ENCODE measurements at regions not wholly inside any gene's neighbourhood (a gene's known extent, or its start where the extent isn't known, plus 50 kb on each side); places are given as distances from the start of the nearest gene placed in this dataset.

DNA sequence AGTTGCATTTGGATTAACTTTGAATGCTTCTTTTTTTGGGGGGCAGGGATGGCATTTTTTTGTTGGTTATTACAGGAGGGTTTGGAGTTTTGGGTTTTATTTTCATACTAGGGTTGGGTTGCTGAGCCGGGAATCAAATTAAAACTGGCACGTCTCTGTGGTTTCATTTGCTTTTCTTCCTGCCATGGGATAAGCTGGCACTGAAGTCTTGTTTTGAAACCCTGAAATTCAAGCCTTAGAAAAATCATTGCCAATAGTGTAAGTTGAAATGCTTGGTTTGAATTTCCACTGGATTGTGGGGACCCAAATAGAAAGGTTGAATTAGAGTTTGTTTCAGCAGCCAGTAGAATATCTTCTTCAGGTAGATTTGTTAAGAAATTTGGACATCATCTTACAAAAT is 193.1 kb upstream of the DCBLD2 start:
- Mint-ChIP-seq H3K27me3 (peaks cover 3% of the 10 kb centered on the region), H3K9me3 (no peaks in the 10 kb centered on the region), H3K27ac (no peak overlapping the region), H3K36me3 (no peaks in the 10 kb centered on the region), H3K4me1 (ENCODE audit: unreplicated experiment) (no peaks in the 10 kb centered on the region), H3K4me3 (no peak overlapping the region)
- TF ChIP-seq, protein P1, sequence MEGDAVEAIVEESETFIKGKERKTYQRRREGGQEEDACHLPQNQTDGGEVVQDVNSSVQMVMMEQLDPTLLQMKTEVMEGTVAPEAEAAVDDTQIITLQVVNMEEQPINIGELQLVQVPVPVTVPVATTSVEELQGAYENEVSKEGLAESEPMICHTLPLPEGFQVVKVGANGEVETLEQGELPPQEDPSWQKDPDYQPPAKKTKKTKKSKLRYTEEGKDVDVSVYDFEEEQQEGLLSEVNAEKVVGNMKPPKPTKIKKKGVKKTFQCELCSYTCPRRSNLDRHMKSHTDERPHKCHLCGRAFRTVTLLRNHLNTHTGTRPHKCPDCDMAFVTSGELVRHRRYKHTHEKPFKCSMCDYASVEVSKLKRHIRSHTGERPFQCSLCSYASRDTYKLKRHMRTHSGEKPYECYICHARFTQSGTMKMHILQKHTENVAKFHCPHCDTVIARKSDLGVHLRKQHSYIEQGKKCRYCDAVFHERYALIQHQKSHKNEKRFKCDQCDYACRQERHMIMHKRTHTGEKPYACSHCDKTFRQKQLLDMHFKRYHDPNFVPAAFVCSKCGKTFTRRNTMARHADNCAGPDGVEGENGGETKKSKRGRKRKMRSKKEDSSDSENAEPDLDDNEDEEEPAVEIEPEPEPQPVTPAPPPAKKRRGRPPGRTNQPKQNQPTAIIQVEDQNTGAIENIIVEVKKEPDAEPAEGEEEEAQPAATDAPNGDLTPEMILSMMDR (conservative IDR thresholded peaks at IDR 0.05) = no peak
- DNase-seq (ENCODE audit: extremely low spot score, unreplicated experiment) = no peak

DNA sequence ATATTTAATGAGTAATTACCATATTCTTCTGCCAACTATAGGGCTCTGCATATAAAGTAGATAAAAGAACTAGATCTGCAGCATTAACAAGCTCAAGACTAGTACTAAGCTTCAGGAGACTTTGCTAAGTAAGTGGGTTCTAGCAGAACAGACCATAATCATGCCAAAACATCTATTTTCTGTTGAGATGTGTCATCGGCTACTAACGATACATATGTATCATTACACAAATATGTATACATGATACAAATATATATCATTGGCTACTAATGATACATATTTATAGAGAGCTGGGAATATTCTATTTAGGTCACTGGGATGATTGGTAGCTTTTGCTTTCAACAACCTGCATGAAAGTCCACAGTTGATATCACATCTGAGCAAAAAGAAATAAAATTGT is 185.8 kb upstream of the DCBLD2 start:
- no peaks in the 10 kb centered on the region for H3K9me3 Mint-ChIP-seq
- peaks cover 13% of the 10 kb centered on the region for H3K27me3 Mint-ChIP-seq
- no peaks in the 10 kb centered on the region for H3K36me3 Mint-ChIP-seq
- no peaks in the 10 kb centered on the region for H3K4me1 Mint-ChIP-seq (ENCODE audit: unreplicated experiment)
- H3K27ac Mint-ChIP-seq = no peak overlapping the region
- no peak for DNase-seq (ENCODE audit: extremely low spot score, unreplicated experiment)
- TF ChIP-seq, protein P1 (conservative IDR thresholded peaks at IDR 0.05) = no peak
- no peak overlapping the region for H3K4me3 Mint-ChIP-seq

DNA sequence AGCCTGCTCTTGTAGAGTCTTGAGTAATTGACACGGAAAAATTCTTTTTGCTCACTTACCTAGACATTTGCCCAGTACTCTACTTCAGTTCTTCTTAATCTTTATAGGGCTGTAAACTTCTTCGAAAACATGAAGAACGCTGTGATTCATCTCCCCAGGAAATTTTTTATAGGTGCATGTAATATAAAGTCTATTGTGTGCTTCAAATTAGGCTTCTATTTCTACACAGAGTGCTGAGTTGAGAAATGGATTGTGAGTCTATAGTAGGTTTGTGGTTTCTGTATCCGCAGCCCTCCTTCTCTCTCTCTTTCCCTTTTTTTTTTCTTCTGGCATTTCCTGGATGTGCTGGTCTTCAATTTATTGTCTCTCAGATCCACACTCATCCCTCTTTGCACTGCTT is 183.3 kb upstream of the DCBLD2 start:
- H3K27ac Mint-ChIP-seq = no peak overlapping the region
- H3K4me1 Mint-ChIP-seq (ENCODE audit: unreplicated experiment) = no peaks in the 10 kb centered on the region
- H3K9me3 Mint-ChIP-seq = no peaks in the 10 kb centered on the region

DNA sequence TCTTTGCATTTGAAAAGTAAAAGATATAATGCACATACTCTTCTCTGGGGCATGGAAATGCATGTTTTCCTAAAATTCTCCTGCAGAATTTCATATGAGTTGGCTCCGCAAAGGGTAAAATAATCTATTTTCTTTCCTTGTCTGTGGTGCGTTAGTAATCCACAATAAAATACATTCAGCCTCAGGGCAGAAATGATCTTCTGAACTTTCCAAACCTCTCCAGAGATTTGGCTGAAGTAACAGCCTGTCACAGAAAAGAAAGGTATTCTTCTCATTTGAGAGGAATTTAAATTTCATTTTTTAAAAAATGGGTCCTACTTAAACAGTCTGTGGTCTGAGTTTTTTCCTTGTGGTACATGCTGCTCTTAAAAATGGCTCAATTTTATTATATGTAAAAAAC is 182.7 kb upstream of the DCBLD2 start:
- Mint-ChIP-seq H3K9me3 (no peaks in the 10 kb centered on the region), H3K4me3 (no peak overlapping the region), H3K36me3 (no peaks in the 10 kb centered on the region), H3K27ac (no peak overlapping the region), H3K27me3 (peaks cover 10% of the 10 kb centered on the region), H3K4me1 (ENCODE audit: unreplicated experiment) (no peaks in the 10 kb centered on the region)
- TF ChIP-seq, protein P1 (conservative IDR thresholded peaks at IDR 0.05) = no peak
- DNase-seq (ENCODE audit: extremely low spot score, unreplicated experiment) = no peak

More for the DNA sequence above, 183.3 kb upstream of the DCBLD2 start:
- no peak overlapping the region for H3K4me3 Mint-ChIP-seq
- peaks cover 11% of the 10 kb centered on the region for H3K27me3 Mint-ChIP-seq
- no peaks in the 10 kb centered on the region for H3K36me3 Mint-ChIP-seq
- DNase-seq (ENCODE audit: extremely low spot score, unreplicated experiment) = no peak
- TF ChIP-seq, protein P1 (conservative IDR thresholded peaks at IDR 0.05) = no peak

DNA sequence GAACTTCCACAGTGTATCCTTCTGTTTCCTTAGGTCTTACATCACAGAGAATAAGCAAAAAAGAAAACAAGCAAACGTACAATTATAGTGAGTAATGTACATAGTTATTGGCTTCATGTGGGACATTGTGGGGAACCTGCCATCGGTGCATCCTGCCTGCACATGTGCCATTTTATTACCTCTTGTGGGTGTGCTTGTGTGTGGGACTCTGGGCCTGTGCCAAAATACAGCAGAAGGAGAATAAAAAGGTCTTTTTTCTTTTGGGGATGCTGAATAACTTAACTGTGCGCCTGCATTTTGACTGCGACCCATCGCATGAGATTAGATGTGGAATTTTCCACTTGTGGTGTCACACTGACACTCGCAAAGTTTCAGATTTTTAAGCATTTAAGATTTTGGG is 169.6 kb upstream of the DCBLD2 start:
- TF ChIP-seq, protein P1 (conservative IDR thresholded peaks at IDR 0.05) = no peak
- H3K4me1 Mint-ChIP-seq (ENCODE audit: unreplicated experiment) = no peaks in the 10 kb centered on the region
- no peak overlapping the region for H3K27ac Mint-ChIP-seq
- no peak overlapping the region for H3K4me3 Mint-ChIP-seq
- H3K9me3 Mint-ChIP-seq = no peaks in the 10 kb centered on the region
- no peaks in the 10 kb centered on the region for H3K27me3 Mint-ChIP-seq
- no peak for DNase-seq (ENCODE audit: extremely low spot score, unreplicated experiment)
- no peaks in the 10 kb centered on the region for H3K36me3 Mint-ChIP-seq

DNA sequence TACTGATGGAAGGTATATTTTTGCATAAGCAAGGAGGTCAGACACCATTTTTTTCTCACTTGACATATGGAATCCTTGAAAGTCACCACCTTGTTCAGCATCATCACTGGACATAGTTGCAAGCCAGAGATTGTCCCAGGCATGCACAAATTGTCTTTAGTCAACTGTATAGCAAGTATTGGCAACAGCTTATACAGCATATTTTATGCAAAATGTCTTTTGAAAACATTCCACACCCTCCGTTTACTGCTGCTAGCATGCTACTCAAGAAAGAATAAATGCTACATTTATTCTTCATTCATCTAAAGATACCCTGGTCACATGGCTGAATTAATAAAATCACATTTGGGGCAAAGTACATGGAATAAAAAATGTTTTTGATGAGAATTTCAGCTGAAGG is 168.5 kb upstream of the DCBLD2 start:
- no peak overlapping the region for H3K4me3 Mint-ChIP-seq
- no peaks in the 10 kb centered on the region for H3K9me3 Mint-ChIP-seq
- no peak overlapping the region for H3K27ac Mint-ChIP-seq
- H3K4me1 Mint-ChIP-seq (ENCODE audit: unreplicated experiment) = no peaks in the 10 kb centered on the region
- H3K27me3 Mint-ChIP-seq = peaks cover 2% of the 10 kb centered on the region
- no peaks in the 10 kb centered on the region for H3K36me3 Mint-ChIP-seq
- TF ChIP-seq, protein P1 (conservative IDR thresholded peaks at IDR 0.05) = no peak
- DNase-seq (ENCODE audit: extremely low spot score, unreplicated experiment) = no peak

Data from type B pancreatic cell (in vitro differentiated cells).